IMR-90 (cell line): ENCODE measurements at regions not wholly inside any gene's neighbourhood (a gene's known extent, or its start where the extent isn't known, plus 50 kb on each side); places are given as distances from the start of the nearest gene placed in this dataset.

ENCODE experiments used
- ATAC-seq: fragments of 200-7000 bp; cut with Tn5 transposase; 2 replicates; pipeline ENCODE4 v1.9.1; 2020; ENCODE audit warnings: low read depth, mild to moderate bottlenecking, moderate library complexity
- BruUV-seq: library from RNA; stranded (reverse); fragments of 400-500 nt; replicated peaks from 2 replicates; lab custom pipeline; 2021; lab: Mats Ljungman, UMichigan
- CTCF ChIA-PET: fragments of 300-600 bp; formaldehyde crosslinking; extraction: SDS; loops from one replicate; lab custom pipeline; 2021; ENCODE audit warnings: antibody characterized with exemption; lab: Yijun Ruan, JAX
- POLR2A ChIA-PET: fragments of 300-600 bp; sonication (Branson Sonifier 250); formaldehyde crosslinking; loops from one replicate; lab custom pipeline; 2022; ENCODE audit warnings: antibody characterized with exemption; ENCODE audit not compliant: unreplicated experiment; lab: Charles Lee
- DNase-seq: peaks from one replicate; pipeline ENCODE4 v3.0.0; 2013
- H2AFZ ChIP-seq: replicated peaks from 2 replicates; pipeline ENCODE3; 2013; ENCODE audit warnings: low read length, mild to moderate bottlenecking; ENCODE audit not compliant: poor library complexity
- H2AK5ac ChIP-seq: 2 replicates; pipeline ENCODE4 v1.6.1; 2013; ENCODE audit warnings: low read depth, low read length, inconsistent platforms
- H2AK9ac ChIP-seq: replicated peaks from 2 replicates; pipeline ENCODE3; 2013; ENCODE audit warnings: mild to moderate bottlenecking, low read depth, low read length, moderate library complexity; ENCODE audit not compliant: poor library complexity
- H2BK120ac ChIP-seq: 2 replicates; pipeline ENCODE4 v1.6.1; 2013; ENCODE audit warnings: low read depth, low read length, inconsistent platforms
- H2BK15ac ChIP-seq: 3 replicates; pipeline ENCODE4 v1.6.1; 2013; ENCODE audit warnings: low read depth, low read length, inconsistent platforms
- H2BK20ac ChIP-seq: 2 replicates; pipeline ENCODE4 v1.6.1; 2013; ENCODE audit warnings: low read depth, mild to moderate bottlenecking, inconsistent platforms, low read length, moderate library complexity
- H2BK5ac ChIP-seq: 2 replicates; pipeline ENCODE4 v1.6.1; 2013; ENCODE audit warnings: mild to moderate bottlenecking, low read depth, low read length, inconsistent platforms; ENCODE audit not compliant: poor library complexity, severe bottlenecking
- H3K14ac ChIP-seq: replicated peaks from 2 replicates; pipeline ENCODE4 v1.6.1; 2013; ENCODE audit warnings: low read depth, low read length, inconsistent platforms
- H3K18ac ChIP-seq: 2 replicates; pipeline ENCODE4 v1.6.1; 2013; ENCODE audit warnings: low read depth, low read length, control low read depth
- H3K23ac ChIP-seq: 2 replicates; pipeline ENCODE4 v1.6.1; 2013; ENCODE audit warnings: low read depth, low read length, inconsistent platforms
- H3K27ac ChIP-seq: 2 replicates; pipeline ENCODE4 v1.5.1; 2013; ENCODE audit warnings: mild to moderate bottlenecking, control low read depth, low read length; ENCODE audit not compliant: insufficient read depth
- H3K27me3 ChIP-seq: 2 replicates; pipeline ENCODE4 v1.6.1; 2013; ENCODE audit warnings: low read length; ENCODE audit not compliant: control insufficient read depth, insufficient read depth
- H3K36me3 ChIP-seq: 2 replicates; pipeline ENCODE4 v1.6.1; 2013; ENCODE audit warnings: low read length, mixed read lengths; ENCODE audit not compliant: control insufficient read depth, insufficient read depth
- H3K4ac ChIP-seq: 2 replicates; pipeline ENCODE4 v1.6.1; 2013; ENCODE audit warnings: low read depth, low read length, inconsistent platforms
- H3K4me1 ChIP-seq: 2 replicates; pipeline ENCODE4 v1.6.1; 2013; ENCODE audit warnings: low read length, mixed read lengths; ENCODE audit not compliant: control insufficient read depth, insufficient read depth
- H3K4me2 ChIP-seq: 2 replicates; pipeline ENCODE4 v1.6.1; 2013; ENCODE audit warnings: low read depth, mild to moderate bottlenecking, control low read depth, low read length, moderate library complexity
- H3K4me3 ChIP-seq: 2 replicates; pipeline ENCODE4 v1.5.1; 2013; ENCODE audit warnings: low read depth, mild to moderate bottlenecking, control low read depth, low read length, moderate library complexity; ENCODE audit not compliant: insufficient read depth
- H3K56ac ChIP-seq: 2 replicates; pipeline ENCODE4 v1.6.1; 2013; ENCODE audit warnings: low read length, inconsistent platforms; ENCODE audit not compliant: insufficient read depth; ENCODE audit errors: extremely low read depth
- H3K79me1 ChIP-seq, 2 experiments: 2 replicates each; pipeline ENCODE4 v1.6.1; 2013; ENCODE audit warnings: low read length in 2 of 2, inconsistent platforms in 1 of 2, low read depth in 1 of 2
- H3K9ac ChIP-seq: 2 replicates; pipeline ENCODE4 v1.6.1; 2013; ENCODE audit warnings: low read depth, low read length, control low read depth
- H3K9me1 ChIP-seq: 2 replicates; pipeline ENCODE4 v1.6.1; 2013; ENCODE audit warnings: low read length, inconsistent platforms; ENCODE audit not compliant: insufficient read depth
- H3K9me3 ChIP-seq: 2 replicates; pipeline ENCODE4 v1.6.1; 2013; ENCODE audit warnings: low read length; ENCODE audit not compliant: control insufficient read depth, insufficient read depth
- H4K20me1 ChIP-seq: 2 replicates; pipeline ENCODE4 v1.6.1; 2013; ENCODE audit warnings: low read length, inconsistent platforms; ENCODE audit not compliant: insufficient read depth
- H4K5ac ChIP-seq: 2 replicates; pipeline ENCODE4 v1.6.1; 2013; ENCODE audit warnings: mild to moderate bottlenecking, low read depth, low read length, control low read depth
- H4K8ac ChIP-seq, 2 experiments: 2 replicates each; pipeline ENCODE4 v1.6.1; 2013; ENCODE audit warnings: low read depth in 2 of 2, low read length in 2 of 2, control low read depth in 1 of 2, inconsistent platforms in 1 of 2
- H4K91ac ChIP-seq: 2 replicates; pipeline ENCODE4 v1.6.1; 2013; ENCODE audit warnings: low read depth, low read length, inconsistent platforms; ENCODE audit not compliant: insufficient read depth
- BHLHE40 ChIP-seq: fragments of 150-350 bp; IDR thresholded peaks from 2 replicates; pipeline ENCODE4 v1.6.1; 2016; ENCODE audit warnings: mild to moderate bottlenecking, low read depth, low read length
- CHD1 ChIP-seq: IDR thresholded peaks from 2 replicates; pipeline ENCODE4 v1.6.1; 2012; ENCODE audit warnings: low read depth, low read length, improper control_type of control experiment
- FOS ChIP-seq: fragments of 150-350 bp; IDR thresholded peaks from 2 replicates; pipeline ENCODE4 v1.6.1; 2016; ENCODE audit warnings: low read depth, low read length
- MAZ ChIP-seq: IDR thresholded peaks from 2 replicates; pipeline ENCODE4 v1.6.1; 2012; ENCODE audit warnings: low read depth, mild to moderate bottlenecking, low read length, improper control_type of control experiment, moderate library complexity, borderline replicate concordance
- NFE2L2 ChIP-seq: fragments of 150-350 bp; IDR thresholded peaks from 2 replicates; pipeline ENCODE4 v1.6.1; 2016; ENCODE audit warnings: low read depth, mild to moderate bottlenecking, low read length
- RAD21 ChIP-seq: IDR thresholded peaks from 2 replicates; pipeline ENCODE4 v1.6.1; 2012; ENCODE audit warnings: low read length, improper control_type of control experiment
- RCOR1 ChIP-seq: IDR thresholded peaks from 2 replicates; pipeline ENCODE4 v1.6.1; 2012; ENCODE audit warnings: mild to moderate bottlenecking, low read length, improper control_type of control experiment; ENCODE audit not compliant: insufficient replicate concordance
- RFX5 ChIP-seq: IDR thresholded peaks from 2 replicates; pipeline ENCODE4 v1.8.0; 2012; ENCODE audit warnings: low read depth, mild to moderate bottlenecking, low read length, moderate library complexity
- SMC3 ChIP-seq: fragments of 150-350 bp; IDR thresholded peaks from 2 replicates; pipeline ENCODE4 v1.6.1; 2016; ENCODE audit warnings: low read depth, mild to moderate bottlenecking, antibody characterized with exemption, low read length, moderate library complexity
- WGBS, 2 experiments: methylation state at CpG; one replicate each; pipeline versions ENCODE4 v1.1.5 to v1.1.7; 2013; ENCODE audit warnings: missing lambda C conversion rate in 2 of 2; ENCODE audit not compliant: insufficient read length in 1 of 2; ENCODE audit errors: extremely low coverage in 2 of 2; 5-methylcytosine and 5-hydroxymethylcytosine counted together
- dilution Hi-C: fragments of 300-500 bp; cut with HindIII; formaldehyde crosslinking; loops from one replicate; pipeline ENCODE4 v1.14.3; 2018; ENCODE audit warnings: low sequenced_read_pairs; ENCODE audit not compliant: unreplicated experiment
- in situ Hi-C: fragments of 300-500 bp; cut with MboI; formaldehyde crosslinking; loops from 3 replicates; pipeline ENCODE4 v1.14.3; 2019; ENCODE audit warnings: low sequenced_read_pairs, inconsistent platforms, mixed read lengths
- intact Hi-C: fragments of 100-400 bp; cut with micrococcal nuclease; formaldehyde crosslinking; loops from 2 replicates; pipeline ENCODE4 v1.10.0; 2022
- TF ChIP-seq, protein P1 (sequence below): conservative IDR thresholded peaks from 2 replicates; pipeline ENCODE4 v1.5.1; 2012; ENCODE audit warnings: mild to moderate bottlenecking, low read depth, low read length, improper control_type of control experiment
- TF ChIP-seq, protein P2 (sequence below): fragments of 150-350 bp; IDR thresholded peaks from 2 replicates; pipeline ENCODE4 v1.6.1; 2017; ENCODE audit warnings: mild to moderate bottlenecking, antibody characterized with exemption, low read length, low read depth
- TF ChIP-seq, protein P3 (sequence below): fragments of 150-350 bp; IDR thresholded peaks from 2 replicates; pipeline ENCODE4 v1.6.1; 2016; ENCODE audit warnings: low read depth, mild to moderate bottlenecking, low read length, moderate library complexity, borderline replicate concordance

GRCh38 chr13:72508392-72508791, 219.0 kb downstream of the MZT1 start:
- Histone ChIP-seq H3K23ac (no peak overlapping the region), H2BK120ac (no peak overlapping the region), H2BK20ac (no peak overlapping the region), H3K14ac (no peak overlapping the region), H2BK15ac (no peak overlapping the region), H3K9me3 (no peaks in the 10 kb centered on the region), H3K27me3 (no peaks in the 10 kb centered on the region), H3K4me2 (no peak overlapping the region), H2AK5ac (no peak overlapping the region), H2AFZ (no peak overlapping the region), H3K56ac (no peak overlapping the region), H2AK9ac (no peak overlapping the region), H3K9ac (no peak overlapping the region), H3K79me1 (no peaks in the 10 kb centered on the region), H3K4ac (no peak overlapping the region), H2BK5ac (no peak overlapping the region), H4K91ac (no peak overlapping the region), H3K4me1 (no peaks in the 10 kb centered on the region), H4K20me1 (no peaks in the 10 kb centered on the region), H3K18ac (no peak overlapping the region), H3K4me3 (no peak overlapping the region), H3K9me1 (no peaks in the 10 kb centered on the region), H4K5ac (no peak overlapping the region), H3K27ac (no peak overlapping the region), H4K8ac (no peak overlapping the region), H3K36me3 (no peaks in the 10 kb centered on the region)
- no peak for ATAC-seq
- intact Hi-C loops (no loop called here), dilution Hi-C loops (no loop called here), in situ Hi-C loops (no loop called here)
- WGBS, 2 experiments, result 86% methylated on average over 4 of the region's 7 CpGs; no CpG with 5 or more reads in 1 of the 2 experiments
- no peak for DNase-seq
- no TSS peak for BruUV-seq
- TF ChIP-seq BHLHE40 (no peak), RCOR1 (no peak), SMC3 (no peak), CHD1 (no peak), RAD21 (no peak), MAZ (no peak), FOS (no peak), RFX5 (no peak), NFE2L2 (no peak)
- TF ChIP-seq, protein P1, sequence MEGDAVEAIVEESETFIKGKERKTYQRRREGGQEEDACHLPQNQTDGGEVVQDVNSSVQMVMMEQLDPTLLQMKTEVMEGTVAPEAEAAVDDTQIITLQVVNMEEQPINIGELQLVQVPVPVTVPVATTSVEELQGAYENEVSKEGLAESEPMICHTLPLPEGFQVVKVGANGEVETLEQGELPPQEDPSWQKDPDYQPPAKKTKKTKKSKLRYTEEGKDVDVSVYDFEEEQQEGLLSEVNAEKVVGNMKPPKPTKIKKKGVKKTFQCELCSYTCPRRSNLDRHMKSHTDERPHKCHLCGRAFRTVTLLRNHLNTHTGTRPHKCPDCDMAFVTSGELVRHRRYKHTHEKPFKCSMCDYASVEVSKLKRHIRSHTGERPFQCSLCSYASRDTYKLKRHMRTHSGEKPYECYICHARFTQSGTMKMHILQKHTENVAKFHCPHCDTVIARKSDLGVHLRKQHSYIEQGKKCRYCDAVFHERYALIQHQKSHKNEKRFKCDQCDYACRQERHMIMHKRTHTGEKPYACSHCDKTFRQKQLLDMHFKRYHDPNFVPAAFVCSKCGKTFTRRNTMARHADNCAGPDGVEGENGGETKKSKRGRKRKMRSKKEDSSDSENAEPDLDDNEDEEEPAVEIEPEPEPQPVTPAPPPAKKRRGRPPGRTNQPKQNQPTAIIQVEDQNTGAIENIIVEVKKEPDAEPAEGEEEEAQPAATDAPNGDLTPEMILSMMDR, result no peak
- TF ChIP-seq, protein P2, sequence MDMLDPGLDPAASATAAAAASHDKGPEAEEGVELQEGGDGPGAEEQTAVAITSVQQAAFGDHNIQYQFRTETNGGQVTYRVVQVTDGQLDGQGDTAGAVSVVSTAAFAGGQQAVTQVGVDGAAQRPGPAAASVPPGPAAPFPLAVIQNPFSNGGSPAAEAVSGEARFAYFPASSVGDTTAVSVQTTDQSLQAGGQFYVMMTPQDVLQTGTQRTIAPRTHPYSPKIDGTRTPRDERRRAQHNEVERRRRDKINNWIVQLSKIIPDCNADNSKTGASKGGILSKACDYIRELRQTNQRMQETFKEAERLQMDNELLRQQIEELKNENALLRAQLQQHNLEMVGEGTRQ, result no peak
- TF ChIP-seq, protein P3, sequence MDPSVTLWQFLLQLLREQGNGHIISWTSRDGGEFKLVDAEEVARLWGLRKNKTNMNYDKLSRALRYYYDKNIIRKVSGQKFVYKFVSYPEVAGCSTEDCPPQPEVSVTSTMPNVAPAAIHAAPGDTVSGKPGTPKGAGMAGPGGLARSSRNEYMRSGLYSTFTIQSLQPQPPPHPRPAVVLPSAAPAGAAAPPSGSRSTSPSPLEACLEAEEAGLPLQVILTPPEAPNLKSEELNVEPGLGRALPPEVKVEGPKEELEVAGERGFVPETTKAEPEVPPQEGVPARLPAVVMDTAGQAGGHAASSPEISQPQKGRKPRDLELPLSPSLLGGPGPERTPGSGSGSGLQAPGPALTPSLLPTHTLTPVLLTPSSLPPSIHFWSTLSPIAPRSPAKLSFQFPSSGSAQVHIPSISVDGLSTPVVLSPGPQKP, result no peak
- POLR2A ChIA-PET, result no interaction called here
- CTCF ChIA-PET, result no interaction called here
